Upper lobe of left lung (tissue), 4 donors: ENCODE measurements at regions not wholly inside any gene's neighbourhood (a gene's known extent, or its start where the extent isn't known, plus 50 kb on each side); places are given as distances from the start of the nearest gene placed in this dataset.

Experiments used
- CTCF ChIP-seq, 6 experiments: fragments of 450-650 bp in 4 of 6; fragments of 200-600 bp in 2 of 6; sonication (generic) in 2 of 6; IDR thresholded peaks; one replicate each; pipeline ENCODE4 v1.5.1; 2016 to 2019; ENCODE audit warnings: antibody characterized with exemption in 6 of 6
- EP300 ChIP-seq, 4 donors: sonication (generic); formaldehyde crosslinking; IDR thresholded peaks; one replicate each; pipeline ENCODE4 v1.5.1; 2017; ENCODE audit warnings: antibody characterized with exemption in 4 of 4, control low read depth in 2 of 4
- POLR2A ChIP-seq, 4 donors: fragments of 450-650 bp; IDR thresholded peaks; one replicate each; pipeline ENCODE4 v1.5.1; 2016 to 2017; ENCODE audit warnings: antibody characterized with exemption in 4 of 4, mild to moderate bottlenecking in 2 of 4
- POLR2AphosphoS5 ChIP-seq, 2 donors: sonication (generic); formaldehyde crosslinking; IDR thresholded peaks; one replicate each; pipeline ENCODE4 v1.5.1; 2017; ENCODE audit warnings: antibody characterized with exemption in 2 of 2

- TF ChIP-seq CTCF (IDR thresholded peaks at IDR 0.05), result no peak
- no peak for TF ChIP-seq POLR2AphosphoS5 (IDR thresholded peaks at IDR 0.05)
- no peak for TF ChIP-seq POLR2A (IDR thresholded peaks at IDR 0.05)
- TF ChIP-seq EP300 (IDR thresholded peaks at IDR 0.05), result no peak
These were observed 343.4 kb downstream of the BRINP2 start for GRCh38 chr1:177514207-177514606.
